HG02973 (cell line): ENCODE measurements at regions not wholly inside any gene's neighbourhood (a gene's known extent, or its start where the extent isn't known, plus 50 kb on each side); places are given as distances from the start of the nearest gene placed in this dataset.

ENCODE experiments used
- ATAC-seq: cut with Tn5 transposase; IDR thresholded peaks from one replicate; pipeline ENCODE4 v1.9.1; 2021; ENCODE audit warnings: moderate library complexity; ENCODE audit not compliant: unreplicated experiment

DNA sequence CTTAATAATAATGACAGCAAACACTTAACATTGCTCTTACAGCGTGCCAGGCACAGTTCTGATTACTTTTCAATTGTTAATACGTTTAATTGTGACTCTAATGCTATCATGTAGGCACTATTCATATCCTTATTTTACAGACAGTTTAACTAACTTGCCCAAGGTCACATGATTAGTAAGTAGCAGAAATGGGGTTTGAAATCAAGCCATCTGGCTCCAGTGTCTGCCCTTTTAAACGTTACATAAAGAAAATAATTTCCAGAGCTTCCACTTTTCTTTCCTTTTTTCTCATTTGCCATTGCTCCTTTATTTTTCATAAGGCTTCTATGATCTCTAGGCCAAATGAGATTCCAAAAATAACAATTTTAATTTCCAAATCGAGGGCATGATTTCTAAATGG is 50.6 kb upstream of the IKZF2 start:
- ATAC-seq: no peak

DNA sequence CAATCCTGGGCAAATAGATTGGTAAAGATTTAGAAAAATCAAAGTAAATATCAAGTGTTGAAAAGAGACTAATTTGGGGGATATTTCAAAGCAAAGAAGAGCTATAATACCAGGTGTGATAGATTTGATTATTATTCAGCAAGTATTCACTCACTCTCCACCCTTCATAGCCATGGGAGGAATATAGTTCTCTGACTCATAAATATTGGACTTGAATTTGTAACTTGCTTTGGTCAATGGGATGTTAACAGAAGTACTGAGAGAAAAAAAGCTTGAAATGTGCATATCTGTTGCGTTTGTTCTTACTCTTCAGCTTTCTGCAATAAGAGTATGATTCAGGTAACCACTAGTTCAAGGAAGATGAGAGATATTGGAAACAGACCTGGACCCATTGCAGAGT is 54.5 kb upstream of the IKZF2 start:
- ATAC-seq: no peak

DNA sequence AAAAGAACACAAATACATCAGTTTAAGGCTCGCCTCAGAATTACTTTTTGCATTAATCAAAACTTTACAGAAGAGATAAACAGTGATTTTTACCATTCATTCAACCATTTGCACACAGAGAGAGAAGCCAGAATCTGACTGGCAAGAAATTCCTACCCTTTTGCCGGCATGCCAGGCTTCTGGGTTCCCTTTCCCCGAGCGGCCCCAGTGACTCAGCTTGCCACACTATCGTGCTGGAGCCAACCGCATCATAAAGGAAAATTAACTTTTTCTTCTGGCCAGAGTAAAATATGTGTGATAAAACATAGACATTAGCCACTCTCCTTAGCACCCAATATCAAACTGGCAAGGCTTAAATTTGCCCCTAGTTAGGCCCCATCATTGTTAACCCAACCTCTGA is 61.8 kb upstream of the IKZF2 start:
- no peak for ATAC-seq

- ATAC-seq: no peak
Measured at GRCh38 chr2:213214209-213214608, 62.8 kb upstream of the IKZF2 start.

GRCh38 chr2:213216461-213216860 is 65.0 kb upstream of the IKZF2 start:
- no peak for ATAC-seq

GRCh38 chr2:213219816-213220215 is 64.4 kb upstream of the SPAG16 start:
- no peak for ATAC-seq

- peak; percentile 74 for ATAC-seq
Measured at GRCh38 chr2:213220967-213221603, 63.2 kb upstream of the SPAG16 start.

DNA sequence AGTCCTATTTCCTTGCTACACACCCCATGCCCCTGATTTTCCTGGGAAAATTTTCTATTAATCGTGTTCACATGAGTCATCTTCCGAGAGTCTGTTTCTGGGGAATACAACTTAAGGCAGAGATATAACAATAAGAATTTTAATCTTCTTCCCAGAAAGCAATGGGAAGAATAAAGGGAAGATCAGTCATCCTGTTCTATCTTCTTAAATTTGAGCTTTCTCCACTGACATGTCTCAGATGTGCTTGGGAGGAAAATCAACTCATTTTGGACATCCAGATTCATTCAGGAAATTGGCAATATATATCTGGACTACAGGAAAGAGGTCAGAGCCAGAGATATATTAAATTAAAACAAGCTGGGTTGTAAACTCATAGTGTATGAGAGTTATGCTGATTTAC is 62.3 kb upstream of the SPAG16 start:
- no peak for ATAC-seq

- no peak for ATAC-seq
Measured at GRCh38 chr2:213224366-213224765, 59.9 kb upstream of the SPAG16 start.

DNA sequence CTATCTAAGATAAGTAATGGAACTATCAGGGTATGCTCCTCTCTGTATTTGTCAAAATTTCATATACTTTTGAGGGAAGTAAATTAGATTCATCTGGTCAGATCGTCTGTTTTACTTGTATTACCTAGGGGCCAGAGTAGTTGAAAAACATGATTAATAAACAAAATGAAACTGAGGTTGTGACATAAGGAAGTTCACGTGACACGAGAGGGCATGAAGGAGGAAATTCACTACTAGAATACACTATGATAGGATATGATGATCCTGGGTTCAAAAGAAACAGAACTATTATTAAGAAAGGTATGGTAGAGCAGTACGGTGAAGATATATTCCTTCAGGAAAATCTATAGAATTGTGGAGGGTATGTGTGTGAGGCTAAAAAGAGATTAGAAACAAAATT is 58.4 kb upstream of the SPAG16 start:
- ATAC-seq: no peak

DNA sequence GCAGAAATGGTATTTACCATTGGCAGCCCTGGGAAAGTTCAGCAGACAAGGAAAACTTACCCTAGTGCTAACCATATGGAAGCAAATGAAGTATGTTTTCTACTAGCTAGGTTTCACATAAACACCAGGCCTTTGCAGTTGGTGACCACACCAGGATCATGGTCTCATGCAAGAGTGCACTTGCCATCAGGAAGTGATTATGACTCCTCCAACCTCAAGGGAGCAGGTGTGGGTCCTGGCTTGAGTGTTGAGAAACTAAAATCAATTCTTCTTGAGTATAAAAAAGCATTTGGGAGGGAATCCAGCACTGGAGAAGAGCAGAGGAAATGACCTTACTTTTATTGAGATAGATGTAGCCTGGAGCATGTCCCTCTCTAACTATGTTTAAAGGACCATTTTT is 56.8 kb upstream of the SPAG16 start:
- peak; percentile 96 for ATAC-seq

- ATAC-seq: no peak
Measured at GRCh38 chr2:213228638-213229037, 55.6 kb upstream of the SPAG16 start.

GRCh38 chr2:213229814-213230213 is 54.5 kb upstream of the SPAG16 start:
- ATAC-seq: no peak

DNA sequence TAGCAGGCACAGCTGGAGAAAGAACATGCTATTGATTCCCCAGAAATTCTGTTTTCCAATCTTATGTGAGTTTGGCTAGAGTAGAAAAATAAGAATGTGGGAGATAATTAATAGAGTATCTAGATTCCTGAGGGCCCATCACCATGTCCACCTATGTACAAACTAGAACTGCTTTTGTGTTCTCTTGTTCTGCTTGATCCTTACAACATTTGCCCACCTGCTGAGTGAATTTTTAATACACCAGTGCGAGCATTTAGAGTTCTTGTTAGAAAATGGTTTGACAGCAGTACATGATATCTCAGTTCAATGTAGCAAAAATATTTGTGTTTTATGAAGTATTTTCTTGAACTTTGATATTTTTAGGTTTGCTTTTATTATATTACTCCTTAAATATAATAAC is 52.3 kb upstream of the SPAG16 start:
- no peak for ATAC-seq

DNA sequence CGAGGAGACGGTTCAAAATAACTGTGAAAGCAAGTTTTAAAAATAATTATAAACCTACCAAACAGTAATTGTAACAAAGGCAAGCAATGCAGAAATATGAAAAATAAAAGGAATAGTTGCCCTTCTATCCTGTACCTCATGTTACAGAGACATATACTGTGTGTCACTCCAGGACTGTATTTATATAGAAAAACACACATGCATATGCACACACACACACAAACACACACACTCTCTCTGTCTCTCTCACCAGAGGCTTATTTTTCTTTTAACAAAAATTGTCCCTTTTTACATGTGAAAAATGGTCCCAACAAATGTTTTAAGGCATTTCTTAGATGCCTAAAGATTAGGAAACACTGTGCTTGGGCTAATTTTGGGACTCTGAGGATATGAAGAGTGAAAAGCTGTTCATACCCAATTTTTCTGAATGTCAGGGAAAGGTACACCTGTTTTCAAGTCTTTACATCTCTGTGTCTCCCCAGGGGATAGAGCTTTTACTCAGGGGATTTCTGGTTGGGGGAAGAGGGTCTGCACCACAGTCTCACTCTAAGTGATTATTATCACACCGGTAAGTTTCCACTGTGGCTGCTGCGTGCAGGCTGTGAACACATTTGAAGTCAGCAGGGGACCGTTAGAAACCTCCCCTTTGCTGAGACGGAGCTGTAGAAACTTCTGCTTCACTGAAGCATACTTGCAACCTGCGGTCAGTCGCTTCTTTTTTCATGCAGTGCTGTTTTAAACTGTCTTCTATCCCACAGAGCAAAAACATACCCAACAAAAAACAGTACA is 51.4 kb upstream of the SPAG16 start:
- peak; percentile 89 for ATAC-seq

GRCh38 chr2:213233438-213234330 is 50.6 kb upstream of the SPAG16 start:
- no peak for ATAC-seq
